Lower leg skin (tissue), 4 donors: ENCODE measurements at regions not wholly inside any gene's neighbourhood (a gene's known extent, or its start where the extent isn't known, plus 50 kb on each side); places are given as distances from the start of the nearest gene placed in this dataset.

Experiments used
- DNase-seq, 2 donors: peaks; one replicate each; pipeline ENCODE4 v3.0.0-alpha.2; 2019; ENCODE audit warnings: low spot score in 2 of 2
- H3K4me3 ChIP-seq: fragments of 200-600 bp; sonication (generic); 2 replicates; pipeline ENCODE4 v1.5.1; 2017; ENCODE audit warnings: mild to moderate bottlenecking, low read depth; ENCODE audit not compliant: poor library complexity, severe bottlenecking
- CTCF ChIP-seq, 3 donors: fragments of 450-650 bp; IDR thresholded peaks; one replicate each; pipeline ENCODE4 v1.5.1; 2016; ENCODE audit warnings: antibody characterized with exemption in 3 of 3, mild to moderate bottlenecking in 3 of 3, moderate library complexity in 2 of 3
- POLR2A ChIP-seq, 2 donors: fragments of 450-650 bp; IDR thresholded peaks; one replicate each; pipeline ENCODE4 v1.6.1; 2016 to 2017; ENCODE audit warnings: antibody characterized with exemption in 2 of 2, mild to moderate bottlenecking in 1 of 2, moderate library complexity in 1 of 2
- WGBS, 2 donors: methylation state at CpG; one replicate each; pipeline ENCODE4 v1.1.5; 2018; 5-methylcytosine and 5-hydroxymethylcytosine counted together
- intact Hi-C: fragments of 100-400 bp; cut with DNase I; formaldehyde crosslinking; loops from one replicate; pipeline ENCODE4 v1.15.0; 2023; ENCODE audit warnings: low total_unique reads

DNA sequence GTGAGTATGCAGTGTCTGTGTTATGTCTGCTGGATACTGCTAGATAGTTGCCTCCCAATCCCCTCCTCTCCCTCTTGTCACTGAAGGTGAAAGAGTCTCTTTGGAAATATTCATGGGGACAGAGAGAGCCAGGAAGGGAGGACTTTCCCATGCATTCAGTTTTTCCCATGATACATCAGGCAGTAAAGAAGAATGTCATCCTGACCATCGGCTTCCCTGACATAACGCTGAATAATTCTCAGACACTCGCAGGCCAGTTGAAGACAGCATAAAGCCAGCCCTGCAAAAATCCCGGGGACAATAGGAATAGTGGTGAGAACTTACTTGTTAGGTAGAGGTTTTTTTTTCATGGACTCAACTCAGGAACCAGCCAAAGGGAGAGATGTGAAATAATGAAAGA is 58.1 kb downstream of the KLF4 start:
- WGBS, 2 donors = 89 to 92% methylated on average over 4 of the region's 4 CpGs
- intact Hi-C loops = no loop called here
- DNase-seq = no peak
- TF ChIP-seq POLR2A (IDR thresholded peaks at IDR 0.05) (no peak), CTCF (IDR thresholded peaks at IDR 0.05) (no peak)
- H3K4me3 ChIP-seq = no peak overlapping the region

GRCh38 chr9:107430071-107430470 is 59.5 kb downstream of the KLF4 start:
- no peak overlapping the region for H3K4me3 ChIP-seq
- 93 to 97% methylated on average over 7 of the region's 7 CpGs for WGBS, 2 donors
- no peak for TF ChIP-seq POLR2A (IDR thresholded peaks at IDR 0.05)
- no peak for TF ChIP-seq CTCF (IDR thresholded peaks at IDR 0.05)
- no peak for DNase-seq
- intact Hi-C loops = no loop called here

DNA sequence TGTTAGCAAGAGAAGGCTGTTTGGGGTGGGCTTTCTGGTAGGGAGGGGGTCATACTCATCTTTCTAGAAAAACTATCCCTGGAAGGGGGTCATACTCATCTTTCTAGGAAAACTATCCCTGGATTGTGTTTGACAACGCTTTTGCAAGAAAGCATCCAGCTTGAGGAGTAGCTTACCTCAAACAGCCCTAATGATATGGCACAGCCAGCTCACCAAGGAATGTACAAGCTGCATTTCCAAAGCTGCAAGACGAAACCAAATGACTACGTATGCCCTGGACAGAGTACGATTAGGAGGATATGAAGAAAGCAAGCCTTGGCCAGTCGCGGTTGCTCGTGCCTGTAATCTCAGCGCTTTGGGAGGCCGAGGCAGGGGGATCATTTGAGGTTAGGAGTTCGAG is 63.4 kb downstream of the KLF4 start:
- no peak for DNase-seq
- intact Hi-C loops = no loop called here
- WGBS, 2 donors = 89 to 95% methylated on average over 10 of the region's 10 CpGs
- H3K4me3 ChIP-seq = no peak overlapping the region
- TF ChIP-seq CTCF (IDR thresholded peaks at IDR 0.05) (no peak), POLR2A (IDR thresholded peaks at IDR 0.05) (no peak)

DNA sequence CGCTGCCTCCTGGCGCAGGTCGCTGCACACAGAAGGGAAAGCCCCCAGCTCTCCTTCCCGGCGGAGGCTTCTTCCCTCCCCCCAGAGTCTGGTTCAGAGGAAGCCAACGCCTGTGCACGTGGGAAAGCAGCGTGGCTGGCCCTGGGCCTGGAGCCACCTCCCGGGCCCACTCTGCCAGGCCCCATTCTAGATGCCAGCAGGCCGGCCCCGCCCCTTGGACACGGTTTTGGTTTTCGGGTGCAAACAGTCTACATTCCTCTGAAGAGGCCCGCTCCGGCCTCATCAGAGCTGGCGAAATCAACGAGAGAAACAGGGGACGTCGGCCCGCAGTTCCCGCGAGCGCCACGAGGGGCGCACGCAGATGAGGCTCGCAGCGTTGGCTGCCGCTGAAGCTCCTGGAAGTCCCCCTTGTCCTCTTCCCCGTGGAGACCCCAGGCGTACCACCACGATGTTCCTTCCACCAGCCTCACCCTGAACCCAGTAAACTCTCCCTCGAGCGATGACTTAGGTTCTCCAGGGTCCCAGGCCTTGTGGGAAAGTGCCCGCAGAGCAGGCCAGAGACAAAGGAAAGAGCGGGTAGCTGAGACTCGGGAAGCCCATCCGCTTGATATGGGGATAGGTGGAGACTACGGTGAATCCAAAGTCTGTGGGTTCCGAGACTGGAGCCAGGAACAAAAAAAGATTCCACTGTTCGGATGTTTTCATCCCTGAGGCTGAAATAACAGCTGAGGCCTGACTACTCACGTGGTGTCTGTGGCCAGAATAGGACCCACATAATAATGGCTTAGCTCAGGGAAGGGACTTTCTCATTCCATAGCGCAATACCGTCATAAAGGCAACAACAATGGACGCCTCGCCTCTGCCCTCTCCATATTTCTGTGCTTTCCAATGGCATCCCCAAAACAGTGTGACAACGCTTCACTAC is 64.2 kb downstream of the KLF4 start:
- peak; percentile 90 to 97 for DNase-seq
- H3K4me3 ChIP-seq = no peak overlapping the region
- intact Hi-C loops = no loop called here
- TF ChIP-seq CTCF (IDR thresholded peaks at IDR 0.05) (peak in 1 of 3 donors; percentile 89), POLR2A (IDR thresholded peaks at IDR 0.05) (no peak)
- WGBS, 2 donors = 23 to 26% methylated on average over 47 of the region's 47 CpGs

- no peak for TF ChIP-seq POLR2A (IDR thresholded peaks at IDR 0.05)
- no peak for TF ChIP-seq CTCF (IDR thresholded peaks at IDR 0.05)
These were observed 66.0 kb downstream of the KLF4 start for GRCh38 chr9:107423540-107423939.

More at GRCh38 chr9:107423540-107423939, 66.0 kb downstream of the KLF4 start:
- DNase-seq = no peak
- intact Hi-C loops = no loop called here
- 71 to 83% methylated on average over 6 of the region's 6 CpGs for WGBS, 2 donors
- H3K4me3 ChIP-seq = no peak overlapping the region
